GM21360 (cell line): ENCODE measurements at regions not wholly inside any gene's neighbourhood (a gene's known extent, or its start where the extent isn't known, plus 50 kb on each side); places are given as distances from the start of the nearest gene placed in this dataset.

ENCODE experiments used
- ATAC-seq: cut with Tn5 transposase; IDR thresholded peaks from one replicate; pipeline ENCODE4 v1.9.1; 2021; ENCODE audit warnings: mild to moderate bottlenecking, moderate library complexity; ENCODE audit not compliant: unreplicated experiment

GRCh38 chr6:19312241-19312978 is 524.8 kb upstream of the ID4 start:
- no peak for ATAC-seq

- no peak for ATAC-seq
These were observed 519.7 kb upstream of the ID4 start for GRCh38 chr6:19317431-19317986.

GRCh38 chr6:19319005-19319404 is 518.2 kb upstream of the ID4 start:
- ATAC-seq = no peak

DNA sequence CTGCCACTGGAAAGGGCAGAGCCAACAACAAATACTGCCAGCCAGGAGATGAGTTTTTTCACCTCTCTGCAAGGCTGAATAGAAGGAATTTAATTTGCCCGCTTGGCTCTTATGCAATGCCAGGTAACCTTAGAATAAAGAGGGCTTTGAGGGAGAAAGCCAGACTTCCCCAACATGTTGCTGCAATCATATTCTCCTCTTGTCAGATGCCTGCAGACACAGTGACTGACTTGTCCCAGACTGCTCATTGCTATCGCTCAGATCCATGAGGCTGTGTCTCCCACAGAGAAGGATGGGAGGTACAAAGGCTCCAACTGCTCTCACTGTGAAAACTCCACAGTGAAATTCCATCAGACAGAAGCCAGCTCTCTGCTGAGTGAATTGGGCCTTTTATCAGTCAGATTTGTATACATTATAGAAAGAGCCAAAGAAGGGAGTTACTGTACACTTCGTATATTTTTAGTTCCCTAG is 517.0 kb upstream of the ID4 start:
- no peak for ATAC-seq

DNA sequence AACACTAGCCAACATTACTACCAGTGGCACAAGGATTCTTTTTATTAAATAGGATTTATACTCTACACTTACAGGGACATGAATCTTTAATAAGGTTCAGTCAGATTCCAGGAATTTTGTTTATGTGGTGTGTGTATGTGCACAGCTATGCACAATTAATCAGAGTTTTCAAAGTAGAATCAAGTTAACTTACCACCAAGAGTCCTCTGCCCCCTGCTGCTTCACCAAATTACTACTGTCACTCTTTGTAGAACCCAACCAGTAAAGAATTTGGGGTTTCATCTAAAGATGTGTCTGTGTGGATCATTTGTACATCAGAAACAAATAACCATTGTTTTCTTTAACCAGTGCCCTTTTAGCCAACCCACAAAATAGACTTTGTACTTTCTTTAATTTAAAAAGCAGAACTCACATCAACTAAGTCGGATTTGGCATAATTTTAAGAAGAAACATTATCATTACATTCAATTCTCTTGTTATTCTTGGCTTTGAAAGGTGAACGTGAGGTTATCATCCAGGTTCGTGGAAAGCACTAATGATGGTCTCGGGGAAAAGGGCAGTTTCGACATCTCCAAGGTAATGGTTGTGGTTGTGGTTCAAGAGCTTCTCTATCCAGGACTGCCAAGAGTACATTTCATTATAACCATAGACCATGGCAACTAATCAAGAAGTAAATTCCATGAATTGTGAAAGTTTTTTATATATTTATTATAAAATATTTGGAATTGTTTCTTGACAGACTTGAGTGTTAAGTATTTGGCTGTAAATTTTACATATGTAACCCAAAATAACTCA is 514.3 kb upstream of the ID4 start:
- ATAC-seq = no peak

GRCh38 chr6:19324376-19324775 is 512.8 kb upstream of the ID4 start:
- ATAC-seq = no peak

- ATAC-seq = no peak
These were observed 511.8 kb upstream of the ID4 start for GRCh38 chr6:19325335-19325789.

DNA sequence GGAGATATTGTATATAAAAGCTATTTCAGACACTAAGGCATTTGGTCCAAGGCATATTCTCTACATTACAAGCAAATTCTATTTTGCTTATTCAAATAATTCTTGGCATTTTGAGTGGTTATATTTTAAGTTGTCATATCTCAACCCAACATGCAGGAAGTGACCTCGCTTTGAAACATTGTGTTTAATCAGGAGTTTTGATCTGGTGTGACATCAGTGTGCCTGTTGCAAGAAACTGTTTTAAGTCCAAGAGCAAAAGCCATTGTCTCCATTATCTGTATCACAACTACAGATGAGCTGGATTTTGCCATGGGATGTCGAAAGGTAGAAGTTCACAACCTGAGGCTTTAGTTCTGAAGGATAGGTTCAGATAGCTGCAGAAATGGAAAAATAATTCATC is 509.9 kb upstream of the ID4 start:
- no peak for ATAC-seq

GRCh38 chr6:19327661-19328060 is 509.5 kb upstream of the ID4 start:
- ATAC-seq = no peak

DNA sequence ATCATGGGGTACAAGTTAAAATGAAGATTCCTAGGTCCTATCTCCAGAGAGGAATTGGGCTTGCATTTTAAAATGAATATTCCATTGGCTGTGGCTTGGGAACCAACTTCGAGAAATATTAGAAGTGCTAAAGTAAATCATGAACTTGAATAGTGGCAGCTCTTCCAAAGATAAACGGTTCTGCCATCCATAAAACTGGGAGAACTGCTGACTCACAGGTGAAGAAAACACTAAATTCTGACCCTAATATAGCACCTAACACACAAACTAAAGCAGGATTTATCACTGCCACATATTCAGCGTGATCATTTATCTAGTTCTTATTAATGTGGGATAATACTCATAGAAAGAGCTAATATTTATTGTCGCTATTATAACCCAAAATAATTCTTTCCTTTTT is 508.1 kb upstream of the ID4 start:
- ATAC-seq = no peak

- ATAC-seq = no peak
These were observed 506.1 kb upstream of the ID4 start for GRCh38 chr6:19331089-19331488.

GRCh38 chr6:19332806-19333460 is 504.2 kb upstream of the ID4 start:
- no peak for ATAC-seq

DNA sequence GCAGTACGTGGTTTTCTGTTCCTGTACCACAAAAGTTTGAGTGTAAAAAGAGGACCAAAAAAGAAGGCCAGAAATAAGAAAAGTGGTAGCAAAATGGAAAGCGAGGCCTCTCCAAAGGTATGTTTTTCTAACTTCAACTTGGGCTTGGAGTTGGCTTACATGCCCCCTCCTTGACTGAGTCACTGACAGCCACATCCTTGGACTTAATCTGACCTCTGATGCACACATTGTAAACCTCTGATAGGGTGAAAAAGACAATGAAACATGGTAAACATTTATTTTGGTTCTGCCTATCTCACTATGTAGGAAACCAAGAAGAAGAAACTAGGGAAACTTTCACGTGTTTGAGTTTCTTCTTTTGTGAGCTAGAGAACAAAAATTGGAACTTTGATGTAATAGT is 503.2 kb upstream of the ID4 start:
- ATAC-seq = no peak

GRCh38 chr6:19336579-19336978 is 500.6 kb upstream of the ID4 start:
- no peak for ATAC-seq

DNA sequence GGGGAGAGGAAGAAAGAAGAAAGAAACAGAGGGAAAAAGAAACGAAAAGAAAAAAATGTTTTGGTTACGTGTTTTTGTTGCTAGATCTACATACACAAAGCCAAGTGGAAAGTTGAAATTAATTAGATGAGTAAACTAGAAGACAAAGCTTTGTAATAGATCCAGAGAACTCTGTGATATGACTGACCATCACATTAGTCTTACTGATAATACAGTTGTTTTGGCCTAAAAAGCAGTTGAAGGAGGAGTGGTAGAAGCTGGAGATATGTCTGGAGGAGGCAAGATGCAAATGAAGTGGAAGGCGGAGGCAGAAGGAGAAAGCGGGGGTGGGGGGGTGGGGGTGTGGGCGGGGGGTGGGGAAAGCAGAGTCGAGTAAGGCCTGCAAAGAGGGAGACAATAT is 500.1 kb upstream of the ID4 start:
- no peak for ATAC-seq

GRCh38 chr6:19342616-19343015 is 494.6 kb upstream of the ID4 start:
- ATAC-seq = no peak

GRCh38 chr6:19349429-19349828 is 487.7 kb upstream of the ID4 start:
- ATAC-seq = no peak

GRCh38 chr6:19354181-19354580 is 483.0 kb upstream of the ID4 start:
- no peak for ATAC-seq

GRCh38 chr6:19356692-19357091 is 480.5 kb upstream of the ID4 start:
- no peak for ATAC-seq

DNA sequence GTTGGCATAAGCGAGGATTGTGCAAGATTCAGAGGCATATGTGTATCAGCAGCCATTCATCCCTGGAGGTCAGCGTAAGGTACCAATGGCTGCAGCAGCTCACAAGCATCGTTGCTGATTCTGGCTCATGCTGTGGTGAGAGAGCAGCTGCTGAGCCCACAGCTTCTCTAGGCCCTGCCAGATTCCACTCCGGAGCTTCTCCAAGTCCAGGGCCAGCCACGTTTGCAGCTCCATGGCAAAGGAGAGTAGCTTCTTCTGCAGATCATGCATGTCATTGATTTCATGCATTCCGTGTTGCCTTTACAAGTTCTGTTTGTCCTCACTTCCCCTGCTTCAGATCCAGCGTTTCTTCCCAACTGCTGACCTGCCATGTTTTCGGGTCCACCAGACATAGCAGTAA is 474.8 kb upstream of the ID4 start:
- ATAC-seq = no peak

- no peak for ATAC-seq
These were observed 468.7 kb upstream of the ID4 start for GRCh38 chr6:19368511-19368910.
